ENCODE measurements at regions not wholly inside any gene's neighbourhood (a gene's known extent, or its start where the extent isn't known, plus 50 kb on each side); places are given as distances from the start of the nearest gene placed in this dataset.

- Histone ChIP-seq H3K4me1 (replicated peaks) (peaks cover 35% of the 10 kb centered on the region), H3K27me3 (replicated peaks) (no peaks in the 10 kb centered on the region), H3K36me3 (no peaks in the 10 kb centered on the region)
Measured at GRCh38 chr2:12090072-12090471, 343.6 kb downstream of the LPIN1 start.

GRCh38 chr2:12090590-12090989, 344.2 kb downstream of the LPIN1 start:
- H3K36me3 ChIP-seq: no peaks in the 10 kb centered on the region
- no peaks in the 10 kb centered on the region for H3K27me3 ChIP-seq (replicated peaks)
- H3K9me3 ChIP-seq (replicated peaks): no peaks in the 10 kb centered on the region
- DNase-seq (ENCODE audit: low read depth in 1 of 2, low spot score in 2 of 2): no peak
- H3K4me3 ChIP-seq: no peak overlapping the region
- H3K4me1 ChIP-seq (replicated peaks): peaks cover 35% of the 10 kb centered on the region
- H3K27ac ChIP-seq: no peak overlapping the region

More at GRCh38 chr2:12090072-12090471, 343.6 kb downstream of the LPIN1 start:
- no peak for DNase-seq (ENCODE audit: low read depth in 1 of 2, low spot score in 2 of 2)
- Histone ChIP-seq H3K9me3 (replicated peaks) (no peaks in the 10 kb centered on the region), H3K27ac (no peak overlapping the region), H3K4me3 (no peak overlapping the region)

GRCh38 chr2:12091201-12091806, 344.9 kb downstream of the LPIN1 start:
- Histone ChIP-seq H3K9me3 (replicated peaks) (no peaks in the 10 kb centered on the region), H3K27me3 (replicated peaks) (no peaks in the 10 kb centered on the region), H3K4me1 (replicated peaks) (peaks cover 31% of the 10 kb centered on the region), H3K4me3 (no peak overlapping the region), H3K27ac (no peak overlapping the region), H3K36me3 (no peaks in the 10 kb centered on the region)
- DNase-seq (ENCODE audit: low read depth in 1 of 2, low spot score in 2 of 2): peak in 1 of 2 experiments; percentile 39

GRCh38 chr2:12094134-12094533, 347.7 kb downstream of the LPIN1 start:
- no peaks in the 10 kb centered on the region for H3K36me3 ChIP-seq
- no peak overlapping the region for H3K4me3 ChIP-seq
- peaks cover 21% of the 10 kb centered on the region for H3K4me1 ChIP-seq (replicated peaks)
- peak in 1 of 2 experiments; percentile 19 for DNase-seq (ENCODE audit: low read depth in 1 of 2, low spot score in 2 of 2)
- no peaks in the 10 kb centered on the region for H3K9me3 ChIP-seq (replicated peaks)
- H3K27me3 ChIP-seq (replicated peaks): no peaks in the 10 kb centered on the region
- H3K27ac ChIP-seq: no peak overlapping the region

- H3K36me3 ChIP-seq: no peaks in the 10 kb centered on the region
- no peaks in the 10 kb centered on the region for H3K9me3 ChIP-seq (replicated peaks)
- no peak for DNase-seq (ENCODE audit: low read depth in 1 of 2, low spot score in 2 of 2)
- no peaks in the 10 kb centered on the region for H3K27me3 ChIP-seq (replicated peaks)
- H3K27ac ChIP-seq: no peak overlapping the region
- H3K4me1 ChIP-seq (replicated peaks): peaks cover 17% of the 10 kb centered on the region
- H3K4me3 ChIP-seq: no peak overlapping the region
Measured at GRCh38 chr2:12096051-12096787, 349.8 kb downstream of the LPIN1 start.

- no peak overlapping the region for H3K27ac ChIP-seq
- no peaks in the 10 kb centered on the region for H3K9me3 ChIP-seq (replicated peaks)
- H3K4me3 ChIP-seq: no peak overlapping the region
- H3K4me1 ChIP-seq (replicated peaks): peaks cover 10% of the 10 kb centered on the region
- no peaks in the 10 kb centered on the region for H3K27me3 ChIP-seq (replicated peaks)
- no peaks in the 10 kb centered on the region for H3K36me3 ChIP-seq
- no peak for DNase-seq (ENCODE audit: low read depth in 1 of 2, low spot score in 2 of 2)
Measured at GRCh38 chr2:12096788-12097449, 350.5 kb downstream of the LPIN1 start.

- Histone ChIP-seq H3K9me3 (replicated peaks) (no peaks in the 10 kb centered on the region), H3K27me3 (replicated peaks) (no peaks in the 10 kb centered on the region), H3K4me1 (replicated peaks) (peaks cover 6% of the 10 kb centered on the region), H3K36me3 (no peaks in the 10 kb centered on the region), H3K4me3 (no peak overlapping the region), H3K27ac (no peak overlapping the region)
- DNase-seq (ENCODE audit: low read depth in 1 of 2, low spot score in 2 of 2): no peak
Measured at GRCh38 chr2:12097859-12098258, 351.4 kb downstream of the LPIN1 start.

GRCh38 chr2:12099374-12099773, 352.9 kb downstream of the LPIN1 start:
- no peak overlapping the region for H3K27ac ChIP-seq
- H3K4me3 ChIP-seq: no peak overlapping the region
- peaks cover under 1% of the 10 kb centered on the region; the same call in 1 of the 2 replicates for H3K4me1 ChIP-seq (replicated peaks)
- no peaks in the 10 kb centered on the region for H3K36me3 ChIP-seq
- no peaks in the 10 kb centered on the region for H3K27me3 ChIP-seq (replicated peaks)
- no peak for DNase-seq (ENCODE audit: low read depth in 1 of 2, low spot score in 2 of 2)
- H3K9me3 ChIP-seq (replicated peaks): no peaks in the 10 kb centered on the region

GRCh38 chr2:12102679-12103078, 356.2 kb downstream of the LPIN1 start:
- H3K4me1 ChIP-seq (replicated peaks): peaks cover 17% of the 10 kb centered on the region
- H3K27ac ChIP-seq: no peak overlapping the region
- H3K36me3 ChIP-seq: no peaks in the 10 kb centered on the region
- no peaks in the 10 kb centered on the region for H3K9me3 ChIP-seq (replicated peaks)
- no peak for DNase-seq (ENCODE audit: low read depth in 1 of 2, low spot score in 2 of 2)
- H3K27me3 ChIP-seq (replicated peaks): no peaks in the 10 kb centered on the region
- no peak overlapping the region for H3K4me3 ChIP-seq

- DNase-seq (ENCODE audit: low read depth in 1 of 2, low spot score in 2 of 2): no peak
- no peaks in the 10 kb centered on the region for H3K9me3 ChIP-seq (replicated peaks)
Measured at GRCh38 chr2:12105180-12105579, 358.7 kb downstream of the LPIN1 start.

GRCh38 chr2:12106440-12107080, 360.1 kb downstream of the LPIN1 start:
- DNase-seq (ENCODE audit: low read depth in 1 of 2, low spot score in 2 of 2): peak; percentile 89 to 97
- peaks cover 21% of the 10 kb centered on the region for H3K4me1 ChIP-seq (replicated peaks)
- H3K4me3 ChIP-seq: no peak overlapping the region
- no peaks in the 10 kb centered on the region for H3K36me3 ChIP-seq
- H3K9me3 ChIP-seq (replicated peaks): no peaks in the 10 kb centered on the region
- peak overlapping the region; percentile 65 for H3K27ac ChIP-seq
- H3K27me3 ChIP-seq (replicated peaks): no peaks in the 10 kb centered on the region

More at GRCh38 chr2:12105180-12105579, 358.7 kb downstream of the LPIN1 start:
- H3K36me3 ChIP-seq: no peaks in the 10 kb centered on the region
- no peaks in the 10 kb centered on the region for H3K27me3 ChIP-seq (replicated peaks)
- no peak overlapping the region for H3K4me3 ChIP-seq
- H3K4me1 ChIP-seq (replicated peaks): peaks cover 21% of the 10 kb centered on the region
- no peak overlapping the region; the same call in 1 of the 2 replicates for H3K27ac ChIP-seq

- DNase-seq (ENCODE audit: low read depth in 1 of 2, low spot score in 2 of 2): no peak
- no peaks in the 10 kb centered on the region for H3K9me3 ChIP-seq (replicated peaks)
- no peaks in the 10 kb centered on the region for H3K36me3 ChIP-seq
Measured at GRCh38 chr2:12107321-12107720, 360.9 kb downstream of the LPIN1 start.

GRCh38 chr2:12107939-12108338, 361.5 kb downstream of the LPIN1 start:
- H3K4me3 ChIP-seq: no peak overlapping the region
- no peak for DNase-seq (ENCODE audit: low read depth in 1 of 2, low spot score in 2 of 2)
- no peaks in the 10 kb centered on the region for H3K36me3 ChIP-seq
- H3K27ac ChIP-seq: no peak overlapping the region
- no peaks in the 10 kb centered on the region for H3K27me3 ChIP-seq (replicated peaks)
- peaks cover 21% of the 10 kb centered on the region for H3K4me1 ChIP-seq (replicated peaks)
- no peaks in the 10 kb centered on the region for H3K9me3 ChIP-seq (replicated peaks)

More at GRCh38 chr2:12107321-12107720, 360.9 kb downstream of the LPIN1 start:
- Histone ChIP-seq H3K4me3 (no peak overlapping the region), H3K27ac (peak overlapping the region; percentile 43; the same call in 1 of the 2 replicates), H3K4me1 (replicated peaks) (peaks cover 21% of the 10 kb centered on the region), H3K27me3 (replicated peaks) (no peaks in the 10 kb centered on the region)
